Neural progenitor cell (in vitro differentiated cells): ENCODE measurements at regions not wholly inside any gene's neighbourhood (a gene's known extent, or its start where the extent isn't known, plus 50 kb on each side); places are given as distances from the start of the nearest gene placed in this dataset.
"Not testable (repeated sequence)": the region's sequence is repeated elsewhere in the genome, so short reads cannot be mapped to it uniquely, and the experiment has no call there.

Experiments used
- DNase-seq: peaks from one replicate; pipeline ENCODE4 v3.0.0-alpha.2; 2016; ENCODE audit warnings: low spot score
- H2AFZ ChIP-seq: fragments of 200-600 bp; sonication (generic); replicated peaks from 2 replicates; pipeline ENCODE4 v1.6.1; 2016; ENCODE audit warnings: antibody characterized with exemption
- H3F3A ChIP-seq: fragments of 200-600 bp; sonication (generic); 2 replicates; pipeline ENCODE4 v1.6.1; 2016; ENCODE audit warnings: antibody characterized with exemption, low read depth
- H3K27ac ChIP-seq: fragments of 200-600 bp; sonication (generic); 2 replicates; pipeline ENCODE4 v1.5.1; 2016; ENCODE audit warnings: mild to moderate bottlenecking
- H3K27me3 ChIP-seq: fragments of 200-600 bp; sonication (generic); 2 replicates; pipeline ENCODE4 v1.6.1; 2016; ENCODE audit warnings: mild to moderate bottlenecking, moderate library complexity
- H3K36me3 ChIP-seq: fragments of 200-600 bp; sonication (generic); 2 replicates; pipeline ENCODE4 v1.5.1; 2016
- H3K4me1 ChIP-seq: fragments of 200-600 bp; sonication (generic); 2 replicates; pipeline ENCODE4 v1.6.1; 2016; ENCODE audit warnings: mixed run types
- H3K4me2 ChIP-seq: fragments of 200-600 bp; sonication (generic); 2 replicates; pipeline ENCODE4 v1.6.1; 2016
- H3K4me3 ChIP-seq: fragments of 200-600 bp; sonication (generic); 2 replicates; pipeline ENCODE4 v1.5.1; 2016
- H3K79me2 ChIP-seq: fragments of 200-600 bp; sonication (generic); 2 replicates; pipeline ENCODE4 v1.6.1; 2016; ENCODE audit warnings: low read depth
- H3K9ac ChIP-seq: fragments of 200-600 bp; sonication (generic); 2 replicates; pipeline ENCODE4 v1.6.1; 2016
- H3K9me3 ChIP-seq: fragments of 200-600 bp; sonication (generic); 2 replicates; pipeline ENCODE4 v1.5.1; 2016; ENCODE audit warnings: low read depth
- H4K20me1 ChIP-seq: fragments of 200-600 bp; sonication (generic); 2 replicates; pipeline ENCODE4 v1.6.1; 2016; ENCODE audit warnings: low read depth
- H3K27ac Mint-ChIP-seq: 3 replicates; pipeline ENCODE4 v1.8.0; 2021; ENCODE audit warnings: mixed read lengths
- H3K27me3 Mint-ChIP-seq: 2 replicates; pipeline ENCODE4 v1.8.0; 2022; ENCODE audit warnings: low read depth, mild to moderate bottlenecking, inconsistent platforms, moderate library complexity, mixed read lengths; ENCODE audit not compliant: insufficient read depth
- H3K36me3 Mint-ChIP-seq: 3 replicates; pipeline ENCODE4 v1.8.0; 2021; ENCODE audit warnings: mixed read lengths
- H3K4me1 Mint-ChIP-seq: 3 replicates; pipeline ENCODE4 v1.8.0; 2021; ENCODE audit warnings: mixed read lengths
- H3K4me3 Mint-ChIP-seq: 3 replicates; pipeline ENCODE4 v1.8.0; 2021; ENCODE audit warnings: mild to moderate bottlenecking, moderate library complexity, mixed read lengths
- H3K9me3 Mint-ChIP-seq: 3 replicates; pipeline ENCODE4 v1.8.0; 2020; ENCODE audit warnings: mixed read lengths

DNA sequence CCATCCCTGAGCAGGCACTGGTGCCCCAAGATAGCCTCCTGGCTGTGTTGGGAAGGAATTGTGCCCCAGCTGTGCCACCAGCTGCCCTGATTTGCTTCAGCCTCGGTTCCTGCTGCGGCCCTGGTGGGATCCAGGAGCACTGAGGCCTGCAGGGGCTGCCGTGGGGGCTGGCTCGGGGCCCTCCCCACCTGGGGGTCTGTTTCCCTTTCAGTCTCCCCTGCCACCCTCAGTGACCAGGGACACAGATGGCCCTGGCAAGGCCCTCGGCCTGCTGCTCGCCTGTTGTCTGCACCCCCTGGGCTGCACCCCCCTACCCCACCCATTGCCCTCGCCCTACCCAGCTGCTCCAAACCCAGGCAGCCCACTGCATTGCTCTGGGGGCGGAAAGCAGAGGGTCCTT, 483.8 kb downstream of the TUBA3C start:
- H3K4me1 Mint-ChIP-seq, H3K27me3 Mint-ChIP-seq, H3K27ac Mint-ChIP-seq, H3K4me3 ChIP-seq, H3K4me1 ChIP-seq, H3K4me3 Mint-ChIP-seq, H3K27ac ChIP-seq, H3K4me2 ChIP-seq, H3K36me3 Mint-ChIP-seq, H3K79me2 ChIP-seq, H3K9ac ChIP-seq, H4K20me1 ChIP-seq, H3K27me3 ChIP-seq, H3K36me3 ChIP-seq, H3K9me3 ChIP-seq, H2AFZ ChIP-seq, H3F3A ChIP-seq, DNase-seq: not testable (repeated sequence)
- peaks cover 30% of the 10 kb centered on the region for H3K9me3 Mint-ChIP-seq

DNA sequence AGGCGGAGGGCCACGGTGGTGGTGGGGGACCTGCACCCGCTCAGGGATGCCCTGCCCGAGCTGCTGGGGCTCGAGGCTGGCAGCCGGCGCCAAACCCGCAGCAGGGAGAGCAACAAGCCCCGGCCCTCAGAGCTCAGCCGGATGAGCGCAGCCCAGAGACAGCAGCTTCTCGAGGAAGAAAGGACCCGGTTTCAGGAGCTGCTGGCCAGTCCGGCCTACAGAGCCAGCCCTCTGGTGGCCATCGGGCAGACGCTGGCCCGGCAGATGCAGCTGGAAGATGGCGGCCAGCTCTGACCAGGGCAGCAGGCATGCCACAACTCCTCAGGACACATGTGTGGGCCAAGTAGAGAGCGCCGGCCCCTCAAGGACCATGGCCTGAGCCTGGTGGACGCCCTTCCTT, 484.4 kb downstream of the TUBA3C start:
- H3K27me3 ChIP-seq, DNase-seq, H2AFZ ChIP-seq, H3K36me3 ChIP-seq, H3K4me1 Mint-ChIP-seq, H3K4me3 ChIP-seq, H3K27ac ChIP-seq, H4K20me1 ChIP-seq, H3K9me3 ChIP-seq, H3K36me3 Mint-ChIP-seq, H3K4me3 Mint-ChIP-seq, H3K4me1 ChIP-seq, H3K27me3 Mint-ChIP-seq, H3K27ac Mint-ChIP-seq, H3F3A ChIP-seq, H3K9ac ChIP-seq, H3K4me2 ChIP-seq, H3K79me2 ChIP-seq: not testable (repeated sequence)
- peaks cover 29% of the 10 kb centered on the region for H3K9me3 Mint-ChIP-seq

DNA sequence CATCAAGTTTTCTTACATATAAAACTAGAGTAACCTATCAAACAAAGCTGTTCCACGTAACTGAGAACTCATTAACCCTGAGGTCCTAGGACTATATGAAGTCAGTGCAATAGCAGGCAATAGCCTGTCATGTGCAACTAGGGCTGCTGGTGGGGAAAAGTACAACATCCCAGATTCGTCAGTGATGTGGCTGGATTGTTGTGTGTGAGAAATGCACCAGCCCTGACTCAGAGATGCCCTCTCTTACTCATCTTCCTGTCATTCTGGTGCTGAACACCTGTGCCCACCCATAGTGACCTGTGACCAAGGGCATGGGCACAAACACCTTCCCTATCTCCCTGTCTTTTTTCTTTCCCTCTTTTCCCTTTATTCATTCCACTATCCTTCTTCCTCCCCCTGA, 504.2 kb downstream of the TUBA3C start:
- H3K9ac ChIP-seq, H4K20me1 ChIP-seq, H3K27me3 ChIP-seq, H3F3A ChIP-seq, H3K4me3 Mint-ChIP-seq, H3K4me1 ChIP-seq, H3K36me3 Mint-ChIP-seq, H3K4me3 ChIP-seq, H3K4me2 ChIP-seq, H3K27me3 Mint-ChIP-seq, H3K36me3 ChIP-seq, H3K27ac Mint-ChIP-seq, H3K27ac ChIP-seq, DNase-seq, H3K4me1 Mint-ChIP-seq, H3K79me2 ChIP-seq, H2AFZ ChIP-seq, H3K9me3 ChIP-seq: not testable (repeated sequence)
- peaks cover 17% of the 10 kb centered on the region for H3K9me3 Mint-ChIP-seq

DNA sequence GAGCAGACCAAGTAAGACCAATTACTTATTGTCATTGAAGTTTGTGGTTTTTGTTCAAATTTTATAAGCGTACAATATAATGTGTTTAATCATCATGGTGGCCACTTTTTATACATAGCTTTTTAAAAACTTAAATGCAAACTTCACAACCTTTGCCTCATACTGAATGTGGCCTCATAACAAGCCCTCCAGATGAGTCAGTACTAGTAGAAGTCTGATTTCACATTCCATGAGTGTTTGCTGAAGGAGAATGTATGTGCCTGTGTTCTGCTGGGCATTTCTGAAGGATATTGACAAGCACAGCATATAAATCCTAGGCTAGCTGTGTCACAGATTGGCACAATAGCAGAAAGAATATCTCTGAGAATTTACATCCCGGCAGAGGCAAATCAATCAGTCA, 506.4 kb downstream of the TUBA3C start:
- not testable (repeated sequence) for H3K36me3 ChIP-seq, H3K27ac ChIP-seq, H3K27ac Mint-ChIP-seq, H3F3A ChIP-seq, H3K27me3 Mint-ChIP-seq, H3K4me1 Mint-ChIP-seq, H2AFZ ChIP-seq, DNase-seq, H3K4me3 ChIP-seq, H3K79me2 ChIP-seq, H3K9me3 ChIP-seq, H3K36me3 Mint-ChIP-seq, H3K4me1 ChIP-seq, H4K20me1 ChIP-seq, H3K9ac ChIP-seq, H3K4me3 Mint-ChIP-seq, H3K27me3 ChIP-seq, H3K4me2 ChIP-seq
- peaks cover 13% of the 10 kb centered on the region for H3K9me3 Mint-ChIP-seq

DNA sequence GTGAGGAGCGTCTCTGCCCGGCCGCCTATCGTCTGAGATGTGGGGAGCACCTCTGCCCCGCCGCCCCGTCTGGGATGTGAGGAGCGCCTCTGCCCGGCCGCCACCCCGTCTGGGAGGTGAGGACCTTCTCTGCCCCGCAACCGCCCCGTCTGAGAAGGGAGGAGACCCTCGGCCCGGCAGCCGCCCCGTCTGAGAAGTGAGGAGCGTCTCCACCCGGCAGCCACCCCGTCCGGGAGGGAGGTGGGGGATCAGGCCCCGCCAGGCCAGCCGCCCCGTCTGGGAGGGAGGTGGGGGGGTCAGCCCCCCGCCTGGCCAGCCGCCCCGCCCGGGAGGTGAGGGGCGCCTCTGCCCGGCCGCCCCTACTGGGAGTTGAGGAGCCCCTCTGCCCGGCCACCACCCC, 507.8 kb downstream of the TUBA3C start:
- H3K36me3 ChIP-seq, H3K9ac ChIP-seq, H3K27ac Mint-ChIP-seq, H3K27me3 ChIP-seq, H3K4me3 Mint-ChIP-seq, DNase-seq, H3K9me3 ChIP-seq, H3K4me1 Mint-ChIP-seq, H3K27ac ChIP-seq, H3K4me3 ChIP-seq, H3K4me2 ChIP-seq, H3K4me1 ChIP-seq, H4K20me1 ChIP-seq, H3K27me3 Mint-ChIP-seq, H3F3A ChIP-seq, H3K79me2 ChIP-seq, H2AFZ ChIP-seq, H3K36me3 Mint-ChIP-seq: not testable (repeated sequence)
- H3K9me3 Mint-ChIP-seq, result peaks cover 10% of the 10 kb centered on the region

DNA sequence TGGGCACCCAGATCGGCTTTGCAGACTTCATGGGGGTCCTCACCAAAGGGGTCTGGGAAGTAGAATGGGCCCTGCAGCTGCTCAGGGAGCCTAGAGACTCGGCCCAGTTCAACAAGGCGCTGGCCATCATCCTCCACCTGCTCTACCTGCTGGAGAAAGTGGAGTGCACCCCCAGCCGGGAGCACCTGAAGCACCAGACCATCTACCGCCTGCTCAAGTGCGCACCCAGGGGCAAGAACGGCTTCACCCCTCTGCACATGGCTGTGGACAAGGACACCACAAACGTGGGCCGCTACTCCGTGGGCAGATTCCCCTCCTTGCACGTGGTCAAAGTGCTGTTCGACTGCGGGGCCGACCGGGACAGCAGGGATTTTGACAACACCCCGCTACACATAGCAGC, 515.0 kb downstream of the TUBA3C start:
- H3K27ac ChIP-seq, H3K79me2 ChIP-seq, H3K9me3 Mint-ChIP-seq, H3K4me3 ChIP-seq, H3K36me3 Mint-ChIP-seq, H3K4me1 ChIP-seq, H3K4me2 ChIP-seq, H3K9ac ChIP-seq, DNase-seq, H3K4me3 Mint-ChIP-seq, H4K20me1 ChIP-seq, H3K4me1 Mint-ChIP-seq, H3K36me3 ChIP-seq, H3K27me3 ChIP-seq, H3K27me3 Mint-ChIP-seq, H2AFZ ChIP-seq, H3F3A ChIP-seq, H3K27ac Mint-ChIP-seq, H3K9me3 ChIP-seq: not testable (repeated sequence)

DNA sequence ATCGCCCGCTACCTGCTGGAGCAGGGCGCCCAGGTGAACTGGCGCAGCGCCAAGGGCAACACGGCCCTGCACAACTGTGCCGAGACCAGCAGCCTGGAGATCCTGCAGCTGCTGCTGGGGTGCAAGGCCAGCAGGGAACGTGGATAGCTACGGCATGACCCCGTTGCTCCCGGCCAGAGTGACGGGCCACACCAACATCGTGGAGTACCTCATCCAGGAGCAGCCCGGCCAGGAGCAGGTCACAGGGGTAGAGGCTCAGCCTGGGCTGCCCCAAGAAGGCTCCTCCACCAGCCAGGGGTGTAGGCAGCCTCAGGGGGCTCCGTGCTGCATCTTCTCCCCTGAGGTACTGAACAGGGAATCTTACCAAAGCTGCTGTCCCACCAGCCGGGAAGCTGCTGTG, 515.9 kb downstream of the TUBA3C start:
- H3K27me3 Mint-ChIP-seq, DNase-seq, H3K9ac ChIP-seq, H3K27ac Mint-ChIP-seq, H3K27me3 ChIP-seq, H3K9me3 Mint-ChIP-seq, H3K4me1 ChIP-seq, H3K4me1 Mint-ChIP-seq, H3F3A ChIP-seq, H3K79me2 ChIP-seq, H4K20me1 ChIP-seq, H3K9me3 ChIP-seq, H3K4me3 Mint-ChIP-seq, H2AFZ ChIP-seq, H3K36me3 ChIP-seq, H3K36me3 Mint-ChIP-seq, H3K27ac ChIP-seq, H3K4me3 ChIP-seq, H3K4me2 ChIP-seq: not testable (repeated sequence)

DNA sequence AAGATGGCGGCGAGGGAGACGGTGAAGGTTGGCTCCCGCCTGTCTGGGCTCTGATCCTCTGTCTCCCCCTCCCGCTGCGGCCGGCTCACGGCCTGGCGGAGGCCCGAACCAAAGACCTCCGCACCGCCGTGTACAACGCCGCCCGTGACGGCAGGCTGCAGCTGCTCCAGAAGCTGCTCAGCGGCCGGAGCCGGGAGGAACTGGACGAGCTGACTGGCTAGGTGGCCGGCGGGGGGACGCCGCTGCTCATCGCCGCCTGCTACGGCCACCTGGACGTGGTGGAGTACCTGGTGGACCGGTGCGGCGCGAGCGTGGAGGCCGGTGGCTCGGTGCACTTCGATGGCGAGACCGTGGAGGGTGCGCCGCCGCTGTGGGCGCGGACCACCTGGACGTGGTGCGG, 516.5 kb downstream of the TUBA3C start:
- H3K9ac ChIP-seq, H4K20me1 ChIP-seq, H3K4me2 ChIP-seq, H3K36me3 ChIP-seq, H3K4me3 ChIP-seq, H3K9me3 ChIP-seq, DNase-seq, H3K36me3 Mint-ChIP-seq, H3K4me3 Mint-ChIP-seq, H3K27me3 Mint-ChIP-seq, H3K4me1 Mint-ChIP-seq, H3K79me2 ChIP-seq, H2AFZ ChIP-seq, H3K9me3 Mint-ChIP-seq, H3K27me3 ChIP-seq, H3K27ac Mint-ChIP-seq, H3F3A ChIP-seq, H3K4me1 ChIP-seq, H3K27ac ChIP-seq: not testable (repeated sequence)

DNA sequence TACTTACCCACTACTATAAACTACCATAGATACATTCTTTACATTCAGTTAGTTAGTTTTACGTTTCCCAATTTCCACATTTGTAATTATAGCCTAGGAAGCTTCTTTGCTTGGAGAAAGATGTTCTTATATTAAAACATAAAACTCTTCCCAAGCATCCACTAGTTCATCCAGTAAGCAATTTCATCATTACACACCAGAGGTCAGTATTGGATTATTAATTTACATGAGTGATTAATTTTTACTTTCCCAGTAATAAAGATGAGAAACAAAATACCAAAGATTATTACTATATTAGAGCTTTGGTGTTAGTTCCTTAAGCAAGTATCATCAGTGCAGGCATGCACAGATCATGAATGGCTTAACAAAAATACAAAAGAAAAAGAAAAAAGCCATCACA, 518.4 kb downstream of the TUBA3C start:
- H3K4me1 ChIP-seq, H3F3A ChIP-seq, H3K27ac Mint-ChIP-seq, H3K4me3 ChIP-seq, H3K9me3 ChIP-seq, H3K9ac ChIP-seq, H3K9me3 Mint-ChIP-seq, H4K20me1 ChIP-seq, DNase-seq, H3K27ac ChIP-seq, H3K36me3 Mint-ChIP-seq, H3K4me3 Mint-ChIP-seq, H3K79me2 ChIP-seq, H3K4me1 Mint-ChIP-seq, H3K36me3 ChIP-seq, H3K4me2 ChIP-seq, H3K27me3 Mint-ChIP-seq, H2AFZ ChIP-seq, H3K27me3 ChIP-seq: not testable (repeated sequence)
